H9 (cell line): ENCODE measurements at regions not wholly inside any gene's neighbourhood (a gene's known extent, or its start where the extent isn't known, plus 50 kb on each side); places are given as distances from the start of the nearest gene placed in this dataset.
A peak's percentile ranks its signal among the peaks of the same experiment; 100 is the strongest.

Source experiments
- DNase-seq: peaks from one replicate; pipeline ENCODE4 v3.0.0-alpha.2; 2017
- H2AFZ ChIP-seq: one replicate; pipeline ENCODE4 v1.6.1; 2013; ENCODE audit warnings: mild to moderate bottlenecking, low read length, control low read depth, moderate library complexity
- H2AK5ac ChIP-seq: 2 replicates; pipeline ENCODE4 v1.6.1; 2013; ENCODE audit warnings: low read length, control low read depth, mixed read lengths; ENCODE audit not compliant: insufficient read length
- H2BK120ac ChIP-seq: one replicate; pipeline ENCODE4 v1.6.1; 2013; ENCODE audit warnings: low read depth, mild to moderate bottlenecking, low read length, control low read depth, inconsistent platforms; ENCODE audit not compliant: poor library complexity, severe bottlenecking
- H2BK12ac ChIP-seq: 2 replicates; pipeline ENCODE4 v1.6.1; 2013; ENCODE audit warnings: low read length, control low read depth, mixed read lengths, low read depth; ENCODE audit not compliant: insufficient read length
- H2BK15ac ChIP-seq: 2 replicates; pipeline ENCODE4 v1.6.1; 2013; ENCODE audit warnings: low read depth, low read length, control low read depth
- H2BK20ac ChIP-seq: one replicate; pipeline ENCODE4 v1.6.1; 2013; ENCODE audit warnings: low read depth, mild to moderate bottlenecking, low read length, control low read depth, inconsistent platforms; ENCODE audit not compliant: poor library complexity, severe bottlenecking
- H2BK5ac ChIP-seq: 2 replicates; pipeline ENCODE4 v1.6.1; 2013; ENCODE audit warnings: low read length, control low read depth, mixed read lengths; ENCODE audit not compliant: insufficient read length
- H3K14ac ChIP-seq: 2 replicates; pipeline ENCODE4 v1.6.1; 2013; ENCODE audit warnings: low read length, control low read depth; ENCODE audit not compliant: insufficient read depth
- H3K18ac ChIP-seq: 2 replicates; pipeline ENCODE4 v1.6.1; 2013; ENCODE audit warnings: low read depth, mild to moderate bottlenecking, mixed read lengths, low read length, control low read depth; ENCODE audit not compliant: insufficient read length
- H3K23ac ChIP-seq: 2 replicates; pipeline ENCODE4 v1.6.1; 2013; ENCODE audit warnings: low read length, control low read depth, mixed read lengths, low read depth; ENCODE audit not compliant: insufficient read length
- H3K23me2 ChIP-seq: 2 replicates; pipeline ENCODE4 v1.6.1; 2013; ENCODE audit warnings: low read depth, mild to moderate bottlenecking, mixed read lengths, low read length, control low read depth; ENCODE audit not compliant: insufficient read length, poor library complexity, severe bottlenecking
- H3K27ac ChIP-seq: 2 replicates; pipeline ENCODE4 v1.5.1; 2013; ENCODE audit warnings: low read length, control low read depth, mixed read lengths, low read depth; ENCODE audit not compliant: insufficient read length
- H3K27me3 ChIP-seq: 2 replicates; pipeline ENCODE4 v1.6.1; 2013; ENCODE audit warnings: low read length, control low read depth, inconsistent platforms; ENCODE audit not compliant: insufficient read depth
- H3K4ac ChIP-seq: 2 replicates; pipeline ENCODE4 v1.6.1; 2013; ENCODE audit warnings: low read depth, mild to moderate bottlenecking, control low read depth, inconsistent platforms, low read length, moderate library complexity
- H3K4me1 ChIP-seq: 2 replicates; pipeline ENCODE4 v1.6.1; 2013; ENCODE audit warnings: low read length, control low read depth, inconsistent platforms; ENCODE audit not compliant: insufficient read depth
- H3K4me2 ChIP-seq: 2 replicates; pipeline ENCODE4 v1.6.1; 2013; ENCODE audit warnings: low read length, control low read depth, mixed read lengths; ENCODE audit not compliant: insufficient read length, insufficient read depth
- H3K56ac ChIP-seq: 2 replicates; pipeline ENCODE4 v1.6.1; 2013; ENCODE audit warnings: low read depth, mild to moderate bottlenecking, mixed read lengths, low read length, control low read depth; ENCODE audit not compliant: insufficient read length
- H3K79me1 ChIP-seq: 2 replicates; pipeline ENCODE4 v1.6.1; 2013; ENCODE audit warnings: low read depth, mild to moderate bottlenecking, moderate library complexity, low read length, control low read depth, inconsistent platforms; ENCODE audit not compliant: insufficient read depth, poor library complexity, severe bottlenecking
- H3K79me2 ChIP-seq: 2 replicates; pipeline ENCODE4 v1.6.1; 2013; ENCODE audit warnings: low read length, control low read depth, inconsistent platforms; ENCODE audit not compliant: insufficient read depth
- H3K9ac ChIP-seq: 2 replicates; pipeline ENCODE4 v1.6.1; 2013; ENCODE audit warnings: low read length, control low read depth, mixed read lengths; ENCODE audit not compliant: insufficient read length; ENCODE audit errors: extremely low read depth
- H3K9me3 ChIP-seq: one replicate; pipeline ENCODE4 v1.6.1; 2013; ENCODE audit warnings: low read depth, low read length, inconsistent platforms; ENCODE audit not compliant: control insufficient read depth
- H3T11ph ChIP-seq: one replicate; pipeline ENCODE4 v1.6.1; 2013; ENCODE audit warnings: mild to moderate bottlenecking, low read length, control low read depth, inconsistent platforms
- H4K20me1 ChIP-seq: one replicate; pipeline ENCODE4 v1.6.1; 2013; ENCODE audit not compliant: control insufficient read depth, insufficient read length, insufficient read depth
- H4K5ac ChIP-seq: 2 replicates; pipeline ENCODE4 v1.6.1; 2013; ENCODE audit warnings: low read depth, mild to moderate bottlenecking, mixed read lengths, low read length, control low read depth; ENCODE audit not compliant: insufficient read length
- H4K8ac ChIP-seq: replicated peaks from 2 replicates; pipeline ENCODE4 v1.6.1; 2013; ENCODE audit warnings: low read length, control low read depth, mixed read lengths, low read depth; ENCODE audit not compliant: insufficient read length
- H4K91ac ChIP-seq: 2 replicates; pipeline ENCODE4 v1.6.1; 2013; ENCODE audit warnings: low read depth, mild to moderate bottlenecking, moderate library complexity, mixed read lengths, low read length, control low read depth; ENCODE audit not compliant: insufficient read length
- H3K27ac Mint-ChIP-seq, 3 experiments: 2 replicates in 2 of 3; 3 replicates in 1 of 3; pipeline ENCODE4 v1.8.0; 2020 to 2021; ENCODE audit warnings: mixed read lengths in 3 of 3, mild to moderate bottlenecking in 1 of 3, moderate library complexity in 1 of 3
- H3K27me3 Mint-ChIP-seq: 2 replicates; pipeline ENCODE4 v1.8.0; 2021; ENCODE audit warnings: low read depth, mild to moderate bottlenecking, moderate library complexity, mixed read lengths
- H3K36me3 Mint-ChIP-seq, 3 experiments: 2 replicates in 2 of 3; 3 replicates in 1 of 3; pipeline ENCODE4 v1.8.0; 2020 to 2021; ENCODE audit warnings: low read depth in 3 of 3, mixed read lengths in 3 of 3; ENCODE audit not compliant: insufficient read depth in 1 of 3
- H3K4me1 Mint-ChIP-seq, 2 experiments: 2 replicates each; pipeline ENCODE4 v1.8.0; 2020; ENCODE audit warnings: mixed read lengths in 2 of 2
- H3K4me3 Mint-ChIP-seq, 2 experiments: 2 replicates in 1 of 2; 3 replicates in 1 of 2; pipeline ENCODE4 v1.8.0; 2020 to 2021; ENCODE audit warnings: mild to moderate bottlenecking in 2 of 2, mixed read lengths in 2 of 2, moderate library complexity in 1 of 2
- H3K9me3 Mint-ChIP-seq, 2 experiments: 2 replicates in 1 of 2; 3 replicates in 1 of 2; pipeline ENCODE4 v1.8.0; 2020; ENCODE audit warnings: mild to moderate bottlenecking in 2 of 2, mixed read lengths in 2 of 2, moderate library complexity in 1 of 2
- CTCF ChIP-seq: fragments of 200-600 bp; sonication (generic); conservative IDR thresholded peaks from 3 replicates; pipeline ENCODE4 v1.8.0; 2021; ENCODE audit warnings: antibody characterized with exemption, mild to moderate bottlenecking
- WGBS: extraction: QIAGEN DNeasy Blood & Tissue Kit; methylation state at CpG from one replicate; pipeline ENCODE4 v1.1.7; 2013; ENCODE audit warnings: missing lambda C conversion rate, low lambda C conversion rate, mixed read lengths; ENCODE audit not compliant: insufficient read length; ENCODE audit errors: extremely low coverage; 5-methylcytosine and 5-hydroxymethylcytosine counted together

GRCh38 chr6:11920566-11920965 is 91.5 kb upstream of the HIVEP1 start:
- Histone ChIP-seq H4K5ac (no peak overlapping the region), H3K27me3 (no peaks in the 10 kb centered on the region), H3K4me1 (no peaks in the 10 kb centered on the region), H2BK12ac (no peak overlapping the region), H3K18ac (no peak overlapping the region), H3K23me2 (no peaks in the 10 kb centered on the region), H3K23ac (no peak overlapping the region), H2AFZ (no peak overlapping the region), H3K56ac (no peak overlapping the region), H3K14ac (no peak overlapping the region), H3K4me2 (no peak overlapping the region), H3K9ac (no peak overlapping the region), H4K91ac (no peak overlapping the region), H3K79me1 (no peaks in the 10 kb centered on the region), H3K4ac (no peak overlapping the region), H4K20me1 (no peaks in the 10 kb centered on the region), H2BK120ac (no peak overlapping the region), H2AK5ac (no peak overlapping the region), H3K9me3 (no peaks in the 10 kb centered on the region), H2BK20ac (no peak overlapping the region), H3T11ph (no peak overlapping the region), H3K79me2 (no peaks in the 10 kb centered on the region), H4K8ac (no peak overlapping the region), H3K27ac (no peak overlapping the region), H2BK5ac (no peak overlapping the region), H2BK15ac (no peak overlapping the region)
- Mint-ChIP-seq H3K4me1 (peaks cover 13 to 23% of the 10 kb centered on the region in 2 experiments), H3K27ac (peak overlapping the region in 2 of 3 experiments; percentile 24 to 65; a peak in 2 of 7 replicates), H3K4me3 (no peak overlapping the region), H3K36me3 (no peaks in the 10 kb centered on the region), H3K9me3 (no peaks in the 10 kb centered on the region; a peak in 1 of 5 replicates), H3K27me3 (no peaks in the 10 kb centered on the region)
- no peak for TF ChIP-seq CTCF
- no CpG with 5 or more reads among the region's 3 CpGs for WGBS
- no peak for DNase-seq
